Common myeloid progenitor, CD34-positive (primary cell): ENCODE measurements at regions not wholly inside any gene's neighbourhood (a gene's known extent, or its start where the extent isn't known, plus 50 kb on each side); places are given as distances from the start of the nearest gene placed in this dataset.

ENCODE experiments used
- CTCF ChIA-PET: fragments of 350-600 bp; sonication (Branson Sonifier 250); formaldehyde crosslinking; loops from one replicate; lab custom pipeline; 2021; ENCODE audit warnings: antibody characterized with exemption; lab: Charles Lee
- POLR2A ChIA-PET: fragments of 350-600 bp; sonication (Branson Sonifier 250); formaldehyde crosslinking; loops from one replicate; lab custom pipeline; 2021; ENCODE audit warnings: antibody characterized with exemption; lab: Charles Lee
- DNase-seq, 3 donors: peaks; one replicate each; pipeline versions ENCODE4 v3.0.0 to v3.0.0-alpha.2; 2013
- H3K27ac ChIP-seq, 2 experiments: 1 replicate in 1 of 2; 2 replicates in 1 of 2; pipeline ENCODE4 v1.7.0; 2013; ENCODE audit warnings: inconsistent platforms in 2 of 2, low read length in 2 of 2, mild to moderate bottlenecking in 2 of 2, low read depth in 1 of 2, moderate library complexity in 1 of 2; ENCODE audit not compliant: severe bottlenecking in 2 of 2, insufficient read depth in 1 of 2, poor library complexity in 1 of 2
- H3K27me3 ChIP-seq, 5 experiments: replicated peaks in 2 of 5; 1 replicate in 3 of 5; 2 replicates in 2 of 5; pipeline versions ENCODE4 v1.6.1 to v1.7.0; 2013; ENCODE audit warnings: low read length in 4 of 5, mild to moderate bottlenecking in 2 of 5, moderate library complexity in 2 of 5, inconsistent platforms in 1 of 5; ENCODE audit not compliant: insufficient read depth in 5 of 5, control insufficient read depth in 4 of 5
- H3K36me3 ChIP-seq, 4 experiments: 1 replicate in 2 of 4; 2 replicates in 2 of 4; pipeline versions ENCODE4 v1.6.1 to v1.7.0; 2013; ENCODE audit warnings: low read length in 3 of 4, control low read depth in 1 of 4, mild to moderate bottlenecking in 1 of 4; ENCODE audit not compliant: control insufficient read depth in 4 of 4, insufficient read depth in 4 of 4
- H3K4me1 ChIP-seq, 4 experiments: 1 replicate in 3 of 4; 2 replicates in 1 of 4; pipeline versions ENCODE4 v1.6.1 to v1.7.1; 2013; ENCODE audit warnings: low read length in 3 of 4, mild to moderate bottlenecking in 3 of 4, control low read depth in 1 of 4, inconsistent platforms in 1 of 4, moderate library complexity in 1 of 4; ENCODE audit not compliant: control insufficient read depth in 4 of 4, insufficient read depth in 4 of 4; ENCODE audit errors: control extremely low read depth in 1 of 4
- H3K4me3 ChIP-seq, 7 experiments: 1 replicate in 4 of 7; 2 replicates in 3 of 7; pipeline versions ENCODE4 v1.5.1 to v1.7.0; 2013; ENCODE audit warnings: mild to moderate bottlenecking in 7 of 7, low read length in 6 of 7, moderate library complexity in 6 of 7, inconsistent platforms in 2 of 7, low read depth in 2 of 7, control low read depth in 1 of 7; ENCODE audit not compliant: insufficient read depth in 4 of 7, control insufficient read depth in 1 of 7; ENCODE audit errors: extremely low read depth in 1 of 7
- H3K9me3 ChIP-seq, 5 experiments: 1 replicate in 4 of 5; 2 replicates in 1 of 5; pipeline versions ENCODE4 v1.6.1 to v1.7.1; 2013; ENCODE audit warnings: low read length in 4 of 5, mild to moderate bottlenecking in 2 of 5, inconsistent platforms in 1 of 5, low read depth in 1 of 5, moderate library complexity in 1 of 5; ENCODE audit not compliant: control insufficient read depth in 4 of 5, insufficient read depth in 2 of 5; ENCODE audit errors: control extremely low read depth in 1 of 5
- WGBS: methylation state at CpG from one replicate; pipeline ENCODE4 v1.1.5; 2013; ENCODE audit not compliant: insufficient coverage; 5-methylcytosine and 5-hydroxymethylcytosine counted together

- ChIA-PET POLR2A (no interaction called here), CTCF (no interaction called here)
- Histone ChIP-seq H3K27ac (no peak overlapping the region), H3K4me1 (no peaks in the 10 kb centered on the region), H3K27me3 (peaks cover 0 to 20% (median 0%) of the 10 kb centered on the region in 5 experiments), H3K36me3 (no peaks in the 10 kb centered on the region), H3K9me3 (no peaks in the 10 kb centered on the region), H3K4me3 (no peak overlapping the region)
- DNase-seq = no peak
These were observed 63.9 kb upstream of the GRIK3 start for GRCh38 chr1:37098237-37098636.

DNA sequence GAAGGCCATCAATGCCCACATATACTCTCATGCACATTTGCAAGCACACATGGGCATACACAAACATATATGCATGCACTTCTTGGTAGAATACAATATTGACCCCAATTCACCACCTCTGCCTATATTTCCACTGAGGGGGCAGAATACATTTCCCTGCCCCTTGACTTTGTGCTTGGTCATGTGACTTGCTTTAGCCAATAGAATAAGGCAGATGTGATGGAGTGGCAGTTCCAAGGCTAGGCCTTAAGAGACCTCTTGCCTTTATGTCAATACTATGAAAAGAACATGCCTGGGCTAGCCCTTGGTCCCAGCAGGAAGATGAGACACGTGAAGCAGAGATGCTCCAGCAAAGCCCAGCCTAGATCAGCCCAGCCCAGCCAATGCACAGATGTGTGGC lies 66.0 kb upstream of the GRIK3 start:
- no peak overlapping the region for H3K4me3 ChIP-seq

DNA sequence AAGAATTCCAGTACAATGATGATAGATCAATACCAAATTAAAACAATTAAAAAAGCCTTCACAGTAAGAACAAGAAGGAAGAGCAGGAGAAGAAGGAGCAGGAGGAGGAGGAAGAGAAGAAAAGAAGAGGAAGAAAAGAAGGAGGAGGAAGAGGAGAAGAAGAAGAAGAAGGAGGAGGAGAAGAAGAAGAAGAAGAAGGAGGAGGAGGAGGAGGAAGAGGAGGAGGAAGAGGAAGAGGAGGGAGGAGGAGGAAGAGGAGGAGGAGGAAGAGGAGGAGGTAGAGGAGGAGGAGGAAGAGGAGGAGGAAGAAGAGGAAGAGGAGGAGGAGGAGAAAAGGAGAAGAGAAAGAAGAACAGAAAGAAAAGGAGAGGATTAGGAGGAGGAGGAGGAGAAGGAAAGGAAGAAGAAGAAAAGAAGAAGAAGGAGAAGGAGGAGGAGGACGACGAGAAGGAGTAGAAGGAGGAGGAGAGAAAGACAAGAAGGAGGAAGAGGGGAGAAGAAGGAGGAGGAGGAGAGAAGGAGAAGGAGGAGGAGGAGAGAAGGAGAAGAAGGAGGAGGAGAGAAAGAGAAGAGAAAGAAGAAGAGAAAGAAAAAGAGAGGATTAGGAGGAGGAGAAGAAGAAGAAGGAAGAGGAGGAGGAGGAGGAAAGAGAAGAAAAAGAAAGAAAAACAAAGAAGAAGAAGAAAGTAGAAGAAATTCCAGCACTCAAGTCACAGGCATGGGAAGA lies 68.5 kb upstream of the GRIK3 start:
- Histone ChIP-seq H3K4me3 (no peak overlapping the region), H3K27me3 (peaks cover 0 to 16% (median 3%) of the 10 kb centered on the region in 5 experiments), H3K27ac (no peak overlapping the region), H3K9me3 (no peaks in the 10 kb centered on the region), H3K36me3 (no peaks in the 10 kb centered on the region), H3K4me1 (no peaks in the 10 kb centered on the region)
- 89% methylated on average over 2 of the region's 2 CpGs for WGBS
- DNase-seq = no peak
- ChIA-PET POLR2A (no interaction called here), CTCF (no interaction called here)

More for the DNA sequence above, 66.0 kb upstream of the GRIK3 start:
- WGBS = 50% methylated on average over 1 of the region's 1 CpG
- Histone ChIP-seq H3K27me3 (peaks cover 0 to 15% (median 3%) of the 10 kb centered on the region in 5 experiments), H3K4me1 (no peaks in the 10 kb centered on the region), H3K9me3 (no peaks in the 10 kb centered on the region), H3K36me3 (no peaks in the 10 kb centered on the region), H3K27ac (no peak overlapping the region)
- POLR2A ChIA-PET = no interaction called here
- CTCF ChIA-PET = no interaction called here
- DNase-seq = no peak

- POLR2A ChIA-PET = no interaction called here
- WGBS = 83% methylated on average over 4 of the region's 5 CpGs
- H3K4me3 ChIP-seq = no peak overlapping the region
- no peaks in the 10 kb centered on the region for H3K9me3 ChIP-seq
- peaks cover 0 to 18% (median 3%) of the 10 kb centered on the region in 5 experiments for H3K27me3 ChIP-seq
- no peak for DNase-seq
- no peak overlapping the region for H3K27ac ChIP-seq
- H3K36me3 ChIP-seq = no peaks in the 10 kb centered on the region
- CTCF ChIA-PET = no interaction called here
- no peaks in the 10 kb centered on the region for H3K4me1 ChIP-seq
These were observed 71.6 kb upstream of the GRIK3 start for GRCh38 chr1:37105911-37106310.

DNA sequence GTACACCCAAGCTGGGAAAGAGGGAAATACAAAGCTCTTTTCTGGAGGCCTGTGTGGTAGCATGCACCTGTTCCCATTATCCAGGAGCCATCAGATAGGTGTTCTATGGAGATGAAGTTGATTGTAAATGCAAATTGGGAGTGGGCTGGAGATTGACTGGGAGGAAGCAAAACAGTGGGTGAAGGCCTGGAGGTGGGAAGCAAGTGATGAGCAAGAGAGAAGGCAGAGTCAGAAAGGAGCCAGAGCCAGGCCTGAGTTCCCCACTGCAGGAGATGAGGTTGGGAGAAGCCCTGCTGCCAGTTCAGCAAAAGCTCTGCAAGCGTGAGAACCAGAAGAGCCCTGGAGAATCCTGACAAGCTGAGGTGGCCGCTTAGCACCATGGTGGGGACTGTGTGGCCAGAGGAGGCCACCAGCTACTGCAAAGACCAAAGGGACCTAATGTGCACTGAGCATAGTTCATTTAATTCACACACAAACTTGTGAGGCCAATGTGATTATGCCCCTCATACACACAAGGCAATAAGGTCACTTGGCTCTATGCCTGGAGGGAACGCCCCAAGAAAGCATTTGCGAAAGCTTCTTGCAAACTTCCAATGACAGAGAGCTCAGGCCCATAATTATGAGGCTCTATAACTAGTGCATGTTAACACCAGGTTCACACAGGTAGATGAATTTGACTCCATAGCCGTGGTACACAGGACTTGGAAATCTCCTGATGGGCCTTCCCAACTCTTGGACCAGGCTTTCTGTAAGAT lies 73.0 kb upstream of the GRIK3 start:
- no peak for DNase-seq
- peaks cover 0 to 2% (median 0%) of the 10 kb centered on the region in 5 experiments for H3K9me3 ChIP-seq
- H3K27ac ChIP-seq = no peak overlapping the region
- no peak overlapping the region for H3K4me3 ChIP-seq
- H3K4me1 ChIP-seq = no peaks in the 10 kb centered on the region
- no peaks in the 10 kb centered on the region for H3K36me3 ChIP-seq
- ChIA-PET CTCF (no interaction called here), POLR2A (no interaction called here)
- peaks cover 0 to 14% (median 3%) of the 10 kb centered on the region in 5 experiments for H3K27me3 ChIP-seq
- WGBS = 94% methylated on average over 5 of the region's 5 CpGs

GRCh38 chr1:37108596-37109188 lies 74.4 kb upstream of the GRIK3 start:
- WGBS = 99% methylated on average over 6 of the region's 9 CpGs
- CTCF ChIA-PET = no interaction called here

DNA sequence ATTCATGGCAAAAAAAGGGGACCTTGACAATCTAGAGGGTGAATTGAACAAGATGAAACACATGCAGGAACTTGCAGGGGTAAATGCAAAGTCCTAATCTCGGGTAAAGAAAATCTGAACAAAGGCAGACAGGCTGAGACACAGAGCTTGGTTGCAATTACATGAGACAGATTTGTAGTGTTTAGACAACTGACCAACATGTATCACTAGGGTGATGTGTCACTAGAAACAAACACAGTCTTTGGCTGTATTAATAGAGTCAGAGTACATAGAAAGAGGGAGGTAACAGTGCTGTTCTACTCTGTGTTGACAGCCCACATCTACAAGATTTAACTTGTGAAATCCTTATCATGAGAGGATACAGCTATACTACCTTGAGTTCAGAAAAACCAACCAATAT lies 78.1 kb upstream of the GRIK3 start:
- no peak for DNase-seq
- H3K27ac ChIP-seq = no peak overlapping the region
- H3K36me3 ChIP-seq = no peaks in the 10 kb centered on the region
- CTCF ChIA-PET = no interaction called here
- POLR2A ChIA-PET = no interaction called here
- no peaks in the 10 kb centered on the region for H3K4me1 ChIP-seq
- H3K9me3 ChIP-seq = peaks cover 0 to 2% (median 0%) of the 10 kb centered on the region in 5 experiments
- WGBS = 83% methylated on average over 1 of the region's 1 CpG
- H3K4me3 ChIP-seq = no peak overlapping the region
- H3K27me3 ChIP-seq = peaks cover 0 to 11% (median 3%) of the 10 kb centered on the region in 5 experiments

More at GRCh38 chr1:37108596-37109188, 74.4 kb upstream of the GRIK3 start:
- Histone ChIP-seq H3K4me3 (no peak overlapping the region), H3K36me3 (no peaks in the 10 kb centered on the region), H3K27ac (no peak overlapping the region), H3K27me3 (peaks cover 0 to 16% (median 0%) of the 10 kb centered on the region in 5 experiments), H3K9me3 (peaks cover 0 to 2% (median 0%) of the 10 kb centered on the region in 5 experiments), H3K4me1 (no peaks in the 10 kb centered on the region)
- DNase-seq = no peak
- POLR2A ChIA-PET = no interaction called here
